Coronary artery (tissue), 2 donors: ENCODE measurements at regions not wholly inside any gene's neighbourhood (a gene's known extent, or its start where the extent isn't known, plus 50 kb on each side); places are given as distances from the start of the nearest gene placed in this dataset.

ENCODE experiments used
- DNase-seq: peaks from one replicate; pipeline ENCODE4 v3.0.0-alpha.2; 2017; ENCODE audit warnings: low spot score
- H3K27ac ChIP-seq, 2 donors: fragments of 200-600 bp; sonication (generic); one replicate each; pipeline ENCODE4 v1.5.1; 2016 to 2019
- H3K4me3 ChIP-seq: fragments of 200-600 bp; sonication (generic); 2 replicates; pipeline ENCODE4 v1.5.1; 2016; ENCODE audit warnings: mild to moderate bottlenecking, moderate library complexity
- CTCF ChIP-seq: fragments of 200-600 bp; sonication (generic); IDR thresholded peaks from one replicate; pipeline ENCODE4 v1.5.1; 2019; ENCODE audit warnings: antibody characterized with exemption

DNA sequence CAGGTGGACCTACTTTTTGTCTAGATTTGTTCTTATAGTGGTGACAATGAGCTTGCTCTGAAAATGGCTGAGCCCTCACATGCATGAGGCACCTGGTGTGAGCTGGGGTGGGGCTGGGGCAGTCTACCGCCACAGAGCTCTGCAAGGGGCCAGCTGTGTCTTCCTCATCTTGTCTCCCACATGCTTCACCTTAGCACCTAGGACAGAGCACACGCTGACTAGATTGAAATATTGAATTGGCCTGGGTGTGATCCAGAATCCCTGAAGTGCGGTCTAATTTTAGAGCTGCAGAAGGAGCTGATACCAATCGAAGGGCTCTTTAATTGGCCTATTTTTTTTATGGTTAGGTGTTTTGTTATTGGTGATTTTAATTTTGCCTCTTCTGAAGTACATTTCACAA lies 126.1 kb upstream of the NFIB start:
- no peak for TF ChIP-seq CTCF
- Histone ChIP-seq H3K27ac (no peak overlapping the region), H3K4me3 (no peak overlapping the region)
- no peak for DNase-seq

DNA sequence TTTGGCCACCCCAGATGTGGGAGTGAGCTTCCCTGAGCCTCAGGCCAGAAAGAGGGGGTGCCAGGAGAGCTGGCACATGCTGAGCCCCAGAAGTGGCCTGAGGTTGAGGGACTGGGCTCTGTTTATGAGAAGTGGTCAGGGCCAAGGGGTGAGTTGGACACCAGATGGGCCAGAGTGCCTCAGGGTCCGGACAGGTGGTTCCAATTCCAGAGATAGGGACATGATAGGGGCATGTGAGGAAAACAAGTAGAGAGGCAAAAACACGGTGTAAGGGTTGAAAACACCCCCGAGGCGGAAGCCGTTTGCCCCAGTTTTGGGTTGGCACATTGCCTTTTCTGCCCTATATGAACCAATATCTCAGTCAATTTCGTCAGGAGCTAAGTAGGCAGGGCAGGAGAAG lies 125.6 kb upstream of the NFIB start:
- no peak for TF ChIP-seq CTCF
- DNase-seq = no peak
- no peak overlapping the region for H3K4me3 ChIP-seq
- H3K27ac ChIP-seq = no peak overlapping the region

- no peak overlapping the region for H3K27ac ChIP-seq
- no peak for TF ChIP-seq CTCF
- H3K4me3 ChIP-seq = no peak overlapping the region
- DNase-seq = no peak
Measured at GRCh38 chr9:14438232-14439021, 124.5 kb upstream of the NFIB start.

GRCh38 chr9:14437354-14438231 lies 123.7 kb upstream of the NFIB start:
- H3K27ac ChIP-seq = no peak overlapping the region

GRCh38 chr9:14435871-14436270 lies 121.9 kb upstream of the NFIB start:
- no peak for DNase-seq
- TF ChIP-seq CTCF = no peak
- H3K27ac ChIP-seq = no peak overlapping the region
- no peak overlapping the region for H3K4me3 ChIP-seq

More at GRCh38 chr9:14437354-14438231, 123.7 kb upstream of the NFIB start:
- TF ChIP-seq CTCF = no peak
- no peak overlapping the region for H3K4me3 ChIP-seq
- no peak for DNase-seq

GRCh38 chr9:14434971-14435718 lies 121.2 kb upstream of the NFIB start:
- DNase-seq = no peak
- H3K4me3 ChIP-seq = no peak overlapping the region
- TF ChIP-seq CTCF = no peak
- no peak overlapping the region for H3K27ac ChIP-seq
